ENCODE measurements at regions not wholly inside any gene's neighbourhood (a gene's known extent, or its start where the extent isn't known, plus 50 kb on each side); places are given as distances from the start of the nearest gene placed in this dataset.

DNA sequence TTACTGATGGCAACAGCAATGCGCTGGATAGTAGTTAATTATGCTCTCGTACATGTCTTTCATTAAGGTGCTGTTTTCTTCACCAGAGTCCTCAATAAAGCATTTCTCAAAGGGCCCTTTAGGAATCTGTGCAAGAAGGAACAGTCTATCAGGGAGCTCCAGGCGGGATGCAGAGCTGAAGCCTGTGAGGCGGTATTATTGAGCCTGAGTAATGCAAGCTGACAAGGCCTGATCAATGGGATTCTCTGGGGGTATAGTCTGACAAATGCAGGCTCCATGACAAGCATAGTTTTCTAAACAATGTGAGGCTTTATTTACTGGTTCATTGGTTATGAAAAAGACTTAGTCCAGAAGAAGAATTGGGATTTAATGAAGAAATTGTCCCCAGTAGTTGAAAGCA lies 530.9 kb upstream of the CBLB start:
- H3K36me3 ChIP-seq = no peaks in the 10 kb centered on the region
- DNase-seq (no peak), ATAC-seq (no peak)
- TF ChIP-seq, protein P1, sequence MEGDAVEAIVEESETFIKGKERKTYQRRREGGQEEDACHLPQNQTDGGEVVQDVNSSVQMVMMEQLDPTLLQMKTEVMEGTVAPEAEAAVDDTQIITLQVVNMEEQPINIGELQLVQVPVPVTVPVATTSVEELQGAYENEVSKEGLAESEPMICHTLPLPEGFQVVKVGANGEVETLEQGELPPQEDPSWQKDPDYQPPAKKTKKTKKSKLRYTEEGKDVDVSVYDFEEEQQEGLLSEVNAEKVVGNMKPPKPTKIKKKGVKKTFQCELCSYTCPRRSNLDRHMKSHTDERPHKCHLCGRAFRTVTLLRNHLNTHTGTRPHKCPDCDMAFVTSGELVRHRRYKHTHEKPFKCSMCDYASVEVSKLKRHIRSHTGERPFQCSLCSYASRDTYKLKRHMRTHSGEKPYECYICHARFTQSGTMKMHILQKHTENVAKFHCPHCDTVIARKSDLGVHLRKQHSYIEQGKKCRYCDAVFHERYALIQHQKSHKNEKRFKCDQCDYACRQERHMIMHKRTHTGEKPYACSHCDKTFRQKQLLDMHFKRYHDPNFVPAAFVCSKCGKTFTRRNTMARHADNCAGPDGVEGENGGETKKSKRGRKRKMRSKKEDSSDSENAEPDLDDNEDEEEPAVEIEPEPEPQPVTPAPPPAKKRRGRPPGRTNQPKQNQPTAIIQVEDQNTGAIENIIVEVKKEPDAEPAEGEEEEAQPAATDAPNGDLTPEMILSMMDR (IDR thresholded peaks at IDR 0.05) = no peak
- H3K4me1 ChIP-seq = no peaks in the 10 kb centered on the region
- no peak overlapping the region for H3K27ac ChIP-seq
- no peaks in the 10 kb centered on the region for H3K9me3 ChIP-seq
- intact Hi-C loops (cut with DNase I) = no loop called here
- no peaks in the 10 kb centered on the region for H3K27me3 ChIP-seq (ENCODE audit: low read depth)
- no peak overlapping the region for H3K4me3 ChIP-seq

GRCh38 chr3:106401666-106402490 lies 533.1 kb upstream of the CBLB start:
- Histone ChIP-seq H3K36me3 (no peaks in the 10 kb centered on the region), H3K4me1 (no peaks in the 10 kb centered on the region), H3K27me3 (ENCODE audit: low read depth) (no peaks in the 10 kb centered on the region), H3K4me3 (no peak overlapping the region), H3K27ac (no peak overlapping the region), H3K9me3 (no peaks in the 10 kb centered on the region)
- TF ChIP-seq, protein P1 (IDR thresholded peaks at IDR 0.05) = no peak
- intact Hi-C loops (cut with DNase I) = no loop called here
- DNase-seq (no peak), ATAC-seq (no peak)

- intact Hi-C loops (cut with DNase I) = no loop called here
- Histone ChIP-seq H3K27ac (no peak overlapping the region), H3K36me3 (no peaks in the 10 kb centered on the region), H3K4me3 (no peak overlapping the region), H3K4me1 (no peaks in the 10 kb centered on the region), H3K27me3 (ENCODE audit: low read depth) (no peaks in the 10 kb centered on the region), H3K9me3 (no peaks in the 10 kb centered on the region)
- TF ChIP-seq, protein P1 (IDR thresholded peaks at IDR 0.05) = no peak
- no peak for ATAC-seq
- DNase-seq = no peak
Observed at GRCh38 chr3:106403371-106404145, 534.7 kb upstream of the CBLB start.

DNA sequence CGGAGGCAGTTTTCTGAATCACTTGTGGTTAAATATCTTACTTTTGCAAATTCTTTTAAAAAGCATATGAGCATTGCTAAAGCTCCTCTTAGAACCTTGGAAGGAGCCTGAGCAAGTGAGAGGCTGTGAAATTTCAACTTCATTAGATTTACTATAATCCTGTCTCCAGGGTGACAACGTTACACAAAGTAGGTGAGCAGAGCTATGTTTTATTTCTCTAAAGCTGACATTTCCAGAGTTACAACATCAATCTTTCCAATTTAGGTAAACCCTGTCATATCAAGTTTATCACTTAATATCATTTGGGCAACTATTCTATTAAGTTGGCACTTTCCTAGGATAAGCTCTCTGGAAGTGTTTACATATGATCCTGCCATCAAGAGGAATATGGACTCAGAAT lies 544.9 kb upstream of the CBLB start:
- Histone ChIP-seq H3K4me3 (no peak overlapping the region), H3K27ac (no peak overlapping the region), H3K4me1 (no peaks in the 10 kb centered on the region), H3K36me3 (no peaks in the 10 kb centered on the region), H3K27me3 (ENCODE audit: low read depth) (no peaks in the 10 kb centered on the region), H3K9me3 (no peaks in the 10 kb centered on the region)
- ATAC-seq = no peak
- no peak for DNase-seq
- TF ChIP-seq, protein P1 (IDR thresholded peaks at IDR 0.05) = no peak
- intact Hi-C loops (cut with DNase I) = no loop called here

- Histone ChIP-seq H3K4me1 (no peaks in the 10 kb centered on the region), H3K27me3 (ENCODE audit: low read depth) (no peaks in the 10 kb centered on the region), H3K27ac (no peak overlapping the region), H3K4me3 (no peak overlapping the region), H3K9me3 (no peaks in the 10 kb centered on the region), H3K36me3 (no peaks in the 10 kb centered on the region)
- DNase-seq = no peak
- TF ChIP-seq, protein P1 (IDR thresholded peaks at IDR 0.05) = no peak
- ATAC-seq = no peak
- intact Hi-C loops (cut with DNase I) = no loop called here
Observed at GRCh38 chr3:106420628-106421027, 551.8 kb upstream of the CBLB start.

All from lower lobe of right lung (tissue), 2 donors.